ENCODE measurements at regions not wholly inside any gene's neighbourhood (a gene's known extent, or its start where the extent isn't known, plus 50 kb on each side); places are given as distances from the start of the nearest gene placed in this dataset.

- TF ChIP-seq POLR2A (IDR thresholded peaks at IDR 0.05) = no peak
- TF ChIP-seq CTCF (IDR thresholded peaks at IDR 0.05) = no peak
These were observed 133.6 kb downstream of the HS3ST3B1 start for GRCh38 chr17:14434506-14434905.

Data from right lobe of liver (tissue), 4 donors.